ENCODE measurements at regions not wholly inside any gene's neighbourhood (a gene's known extent, or its start where the extent isn't known, plus 50 kb on each side); places are given as distances from the start of the nearest gene placed in this dataset.

DNA sequence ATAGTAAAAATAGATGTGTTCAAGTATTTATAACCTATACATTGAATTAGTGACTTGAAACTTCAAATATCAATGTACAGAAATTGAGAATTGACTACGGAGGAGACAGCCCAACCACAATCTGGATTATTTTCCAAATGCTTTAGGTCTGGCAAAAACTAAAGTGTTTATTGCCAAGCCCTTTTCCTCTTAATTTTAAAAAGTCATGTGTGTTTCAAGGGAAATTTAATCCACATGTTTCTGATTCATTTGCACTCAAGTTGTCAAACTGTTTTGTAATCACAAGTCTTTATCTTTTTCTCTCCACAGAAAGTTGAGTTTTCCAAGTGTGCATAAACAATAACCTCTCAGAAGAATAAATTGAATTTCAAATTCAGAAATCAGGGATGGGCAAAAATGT, 350.8 kb upstream of the RSPO3 start:
- DNase-seq: no peak
- Histone ChIP-seq H2BK120ac (ENCODE audit: low read depth, low read length) (no peak overlapping the region), H3K4ac (ENCODE audit: low read depth, low read length) (no peak overlapping the region), H3K36me3 (ENCODE audit: control insufficient read depth, insufficient read depth, low read length) (no peaks in the 10 kb centered on the region), H3K4me2 (ENCODE audit: low read depth, low read length) (no peak overlapping the region), H3K56ac (ENCODE audit: extremely low read depth, insufficient read depth, low read length) (no peak overlapping the region), H4K91ac (ENCODE audit: insufficient read depth, low read depth, low read length) (no peak overlapping the region), H2AFZ (replicated peaks; ENCODE audit: low read length, poor library complexity) (no peak overlapping the region), H2BK5ac (ENCODE audit: low read depth, low read length, poor library complexity, severe bottlenecking) (no peak overlapping the region), H3K4me3 (ENCODE audit: insufficient read depth, low read depth, low read length) (no peak overlapping the region), H3K9ac (ENCODE audit: low read depth, low read length) (no peak overlapping the region), H3K27me3 (ENCODE audit: control insufficient read depth, insufficient read depth, low read length) (peaks cover 2% of the 10 kb centered on the region; the same call in 1 of the 2 replicates), H3K27ac (ENCODE audit: insufficient read depth, low read length) (no peak overlapping the region), H2BK15ac (ENCODE audit: low read depth, low read length) (no peak overlapping the region), H3K23ac (ENCODE audit: low read depth, low read length) (no peak overlapping the region), H2AK9ac (replicated peaks; ENCODE audit: low read depth, low read length, poor library complexity) (no peak overlapping the region), H3K9me3 (ENCODE audit: control insufficient read depth, insufficient read depth, low read length) (no peaks in the 10 kb centered on the region), H2BK20ac (ENCODE audit: low read depth, low read length) (no peak overlapping the region), H3K4me1 (ENCODE audit: control insufficient read depth, insufficient read depth, low read length) (no peaks in the 10 kb centered on the region), H3K9me1 (ENCODE audit: insufficient read depth, low read length) (no peaks in the 10 kb centered on the region), H4K5ac (ENCODE audit: low read depth, low read length) (no peak overlapping the region), H3K14ac (replicated peaks; ENCODE audit: low read depth, low read length) (no peak overlapping the region), H4K20me1 (ENCODE audit: insufficient read depth, low read length) (no peaks in the 10 kb centered on the region), H4K8ac (ENCODE audit: low read depth in 2 of 2, low read length in 2 of 2) (no peak overlapping the region), H2AK5ac (ENCODE audit: low read depth, low read length) (no peak overlapping the region), H3K79me1 (ENCODE audit: low read depth in 1 of 2, low read length in 2 of 2) (no peaks in the 10 kb centered on the region), H3K18ac (ENCODE audit: low read depth, low read length) (no peak overlapping the region)
- WGBS, 2 experiments (ENCODE audit: extremely low coverage in 2 of 2, insufficient read length in 1 of 2): no CpG with 5 or more reads among the region's 1 CpG
- in situ Hi-C loops (cut with MboI; ENCODE audit: low sequenced_read_pairs): no loop called here
- intact Hi-C loops (cut with micrococcal nuclease): no loop called here
- CTCF ChIA-PET: interaction anchor here (1.1 kb wide), 1 partner anchor 25 kb away, joined by 3 read pairs; no protein-coding TSS in a partner anchor
- POLR2A ChIA-PET (ENCODE audit: unreplicated experiment): no interaction called here
- no TSS peak for BruUV-seq (replicated peaks)
- TF ChIP-seq, protein P1, sequence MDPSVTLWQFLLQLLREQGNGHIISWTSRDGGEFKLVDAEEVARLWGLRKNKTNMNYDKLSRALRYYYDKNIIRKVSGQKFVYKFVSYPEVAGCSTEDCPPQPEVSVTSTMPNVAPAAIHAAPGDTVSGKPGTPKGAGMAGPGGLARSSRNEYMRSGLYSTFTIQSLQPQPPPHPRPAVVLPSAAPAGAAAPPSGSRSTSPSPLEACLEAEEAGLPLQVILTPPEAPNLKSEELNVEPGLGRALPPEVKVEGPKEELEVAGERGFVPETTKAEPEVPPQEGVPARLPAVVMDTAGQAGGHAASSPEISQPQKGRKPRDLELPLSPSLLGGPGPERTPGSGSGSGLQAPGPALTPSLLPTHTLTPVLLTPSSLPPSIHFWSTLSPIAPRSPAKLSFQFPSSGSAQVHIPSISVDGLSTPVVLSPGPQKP (IDR thresholded peaks at IDR 0.05; ENCODE audit: borderline replicate concordance, low read depth, low read length): no peak
- TF ChIP-seq NFE2L2 (IDR thresholded peaks at IDR 0.05; ENCODE audit: low read depth, low read length) (no peak), CHD1 (IDR thresholded peaks at IDR 0.05; ENCODE audit: low read depth, low read length) (no peak), SMC3 (IDR thresholded peaks at IDR 0.05; ENCODE audit: low read depth, low read length) (no peak), RFX5 (IDR thresholded peaks at IDR 0.05; ENCODE audit: low read depth, low read length) (no peak), RAD21 (IDR thresholded peaks at IDR 0.05; ENCODE audit: low read length) (no peak)
- TF ChIP-seq, protein P2, sequence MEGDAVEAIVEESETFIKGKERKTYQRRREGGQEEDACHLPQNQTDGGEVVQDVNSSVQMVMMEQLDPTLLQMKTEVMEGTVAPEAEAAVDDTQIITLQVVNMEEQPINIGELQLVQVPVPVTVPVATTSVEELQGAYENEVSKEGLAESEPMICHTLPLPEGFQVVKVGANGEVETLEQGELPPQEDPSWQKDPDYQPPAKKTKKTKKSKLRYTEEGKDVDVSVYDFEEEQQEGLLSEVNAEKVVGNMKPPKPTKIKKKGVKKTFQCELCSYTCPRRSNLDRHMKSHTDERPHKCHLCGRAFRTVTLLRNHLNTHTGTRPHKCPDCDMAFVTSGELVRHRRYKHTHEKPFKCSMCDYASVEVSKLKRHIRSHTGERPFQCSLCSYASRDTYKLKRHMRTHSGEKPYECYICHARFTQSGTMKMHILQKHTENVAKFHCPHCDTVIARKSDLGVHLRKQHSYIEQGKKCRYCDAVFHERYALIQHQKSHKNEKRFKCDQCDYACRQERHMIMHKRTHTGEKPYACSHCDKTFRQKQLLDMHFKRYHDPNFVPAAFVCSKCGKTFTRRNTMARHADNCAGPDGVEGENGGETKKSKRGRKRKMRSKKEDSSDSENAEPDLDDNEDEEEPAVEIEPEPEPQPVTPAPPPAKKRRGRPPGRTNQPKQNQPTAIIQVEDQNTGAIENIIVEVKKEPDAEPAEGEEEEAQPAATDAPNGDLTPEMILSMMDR (conservative IDR thresholded peaks at IDR 0.05; ENCODE audit: low read depth, low read length): no peak
- no peak for ATAC-seq (ENCODE audit: low read depth)
- dilution Hi-C loops (cut with HindIII; ENCODE audit: low sequenced_read_pairs, unreplicated experiment): no loop called here
